Astrocyte of the cerebellum (primary cell): ENCODE measurements at regions not wholly inside any gene's neighbourhood (a gene's known extent, or its start where the extent isn't known, plus 50 kb on each side); places are given as distances from the start of the nearest gene placed in this dataset.

Source experiments
- DNase-seq: peaks from one replicate; pipeline ENCODE4 v3.0.0-alpha.2; 2011; ENCODE audit warnings: low read depth
- H3K4me3 ChIP-seq: 2 replicates; pipeline ENCODE4 v1.5.1; 2011; ENCODE audit warnings: mild to moderate bottlenecking, low read depth, low read length, moderate library complexity
- in situ Hi-C: cut with HindIII; loops from 2 replicates; pipeline ENCODE4 v1.10.0; 2017; ENCODE audit warnings: low sequenced_read_pairs
- TF ChIP-seq, protein P1 (sequence below): IDR thresholded peaks from 2 replicates; pipeline ENCODE4 v1.5.1; 2012; ENCODE audit warnings: low read length, low read depth, moderate library complexity, mild to moderate bottlenecking; ENCODE audit errors: missing control alignments

DNA sequence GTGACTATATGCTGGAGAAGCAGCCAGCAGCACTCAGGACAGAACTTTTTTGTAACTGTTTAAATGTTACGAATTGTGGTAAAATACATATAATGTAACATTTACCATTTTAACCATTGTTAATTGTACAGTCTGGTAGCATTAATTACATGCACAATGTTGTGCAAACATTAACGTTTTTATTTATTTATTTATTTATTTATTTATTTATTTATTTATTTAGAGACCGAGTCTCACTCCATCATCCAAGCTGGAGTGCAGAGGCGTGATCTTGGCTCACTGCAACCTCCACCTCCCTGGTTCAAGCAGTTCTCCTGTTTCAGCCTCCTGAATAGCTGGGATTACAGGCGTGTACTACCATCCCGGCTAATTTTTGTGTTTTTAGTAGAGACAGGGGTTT lies 88.7 kb upstream of the TEX51 start:
- in situ Hi-C loops, result no loop called here
- TF ChIP-seq, protein P1, sequence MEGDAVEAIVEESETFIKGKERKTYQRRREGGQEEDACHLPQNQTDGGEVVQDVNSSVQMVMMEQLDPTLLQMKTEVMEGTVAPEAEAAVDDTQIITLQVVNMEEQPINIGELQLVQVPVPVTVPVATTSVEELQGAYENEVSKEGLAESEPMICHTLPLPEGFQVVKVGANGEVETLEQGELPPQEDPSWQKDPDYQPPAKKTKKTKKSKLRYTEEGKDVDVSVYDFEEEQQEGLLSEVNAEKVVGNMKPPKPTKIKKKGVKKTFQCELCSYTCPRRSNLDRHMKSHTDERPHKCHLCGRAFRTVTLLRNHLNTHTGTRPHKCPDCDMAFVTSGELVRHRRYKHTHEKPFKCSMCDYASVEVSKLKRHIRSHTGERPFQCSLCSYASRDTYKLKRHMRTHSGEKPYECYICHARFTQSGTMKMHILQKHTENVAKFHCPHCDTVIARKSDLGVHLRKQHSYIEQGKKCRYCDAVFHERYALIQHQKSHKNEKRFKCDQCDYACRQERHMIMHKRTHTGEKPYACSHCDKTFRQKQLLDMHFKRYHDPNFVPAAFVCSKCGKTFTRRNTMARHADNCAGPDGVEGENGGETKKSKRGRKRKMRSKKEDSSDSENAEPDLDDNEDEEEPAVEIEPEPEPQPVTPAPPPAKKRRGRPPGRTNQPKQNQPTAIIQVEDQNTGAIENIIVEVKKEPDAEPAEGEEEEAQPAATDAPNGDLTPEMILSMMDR, result no peak
- no peak for DNase-seq
- no peak overlapping the region for H3K4me3 ChIP-seq

DNA sequence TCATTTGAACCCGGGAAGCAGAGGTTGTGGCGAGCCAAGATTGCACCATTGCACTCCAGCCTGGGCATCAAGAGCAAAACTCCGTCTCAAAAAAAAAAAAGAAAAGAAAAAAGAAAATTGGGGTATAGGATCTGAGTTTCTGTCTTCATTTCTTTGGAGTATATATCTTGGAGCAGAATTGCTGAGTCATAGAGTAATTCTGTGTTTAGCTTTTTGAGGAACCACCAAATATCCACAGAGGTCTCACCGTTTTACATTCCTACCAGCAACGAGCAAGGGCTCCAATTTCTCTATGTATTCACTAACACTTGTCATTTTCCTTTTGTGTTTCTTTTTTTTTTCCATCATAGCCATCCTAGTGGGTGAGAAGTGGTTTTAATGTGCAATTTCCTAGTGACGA lies 87.6 kb upstream of the TEX51 start:
- TF ChIP-seq, protein P1, result no peak
- in situ Hi-C loops, result no loop called here
- H3K4me3 ChIP-seq, result no peak overlapping the region

DNA sequence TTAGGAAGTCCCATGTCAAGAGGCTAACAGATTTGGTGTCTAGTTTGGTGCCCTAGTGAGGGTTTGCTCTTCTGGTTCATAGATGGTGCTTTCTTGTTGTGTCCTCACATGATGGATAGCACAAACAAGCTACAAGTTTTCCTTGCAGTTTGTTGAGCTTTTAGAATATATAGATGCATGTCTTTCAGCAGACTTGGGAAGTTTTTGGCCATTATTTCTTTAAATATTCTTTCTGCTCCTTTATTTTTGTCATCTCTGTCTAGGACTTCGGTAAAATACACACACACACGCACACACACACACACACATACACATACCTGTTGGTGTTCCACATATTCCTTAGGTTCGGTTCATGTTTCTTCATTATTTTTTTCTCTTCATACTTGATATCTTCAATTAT lies 81.5 kb upstream of the TEX51 start:
- no peak overlapping the region for H3K4me3 ChIP-seq
- TF ChIP-seq, protein P1, result no peak
- in situ Hi-C loops, result no loop called here
- no peak for DNase-seq

More for the DNA sequence above, 87.6 kb upstream of the TEX51 start:
- no peak for DNase-seq

DNA sequence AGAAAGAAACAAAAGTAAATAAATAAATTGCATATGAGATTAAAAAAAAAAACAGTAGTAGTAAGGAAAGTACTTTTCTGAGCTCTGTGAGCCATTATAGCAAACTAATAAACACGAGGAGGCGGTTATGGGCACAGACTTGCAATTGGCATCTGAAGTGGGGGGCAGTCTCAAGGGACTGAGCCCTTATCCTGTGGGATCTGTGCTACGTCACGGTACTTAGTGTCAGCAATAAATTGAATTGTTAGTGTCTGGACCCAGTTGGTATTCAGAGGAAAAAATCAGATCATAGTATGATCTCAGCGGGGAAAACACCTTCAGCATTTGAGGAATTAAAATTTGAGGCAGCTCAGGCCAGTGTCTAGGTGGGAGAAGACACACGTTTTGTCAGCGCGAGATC lies 76.6 kb upstream of the TEX51 start:
- TF ChIP-seq, protein P1, result no peak
- H3K4me3 ChIP-seq, result no peak overlapping the region
- no peak for DNase-seq
- in situ Hi-C loops, result no loop called here

DNA sequence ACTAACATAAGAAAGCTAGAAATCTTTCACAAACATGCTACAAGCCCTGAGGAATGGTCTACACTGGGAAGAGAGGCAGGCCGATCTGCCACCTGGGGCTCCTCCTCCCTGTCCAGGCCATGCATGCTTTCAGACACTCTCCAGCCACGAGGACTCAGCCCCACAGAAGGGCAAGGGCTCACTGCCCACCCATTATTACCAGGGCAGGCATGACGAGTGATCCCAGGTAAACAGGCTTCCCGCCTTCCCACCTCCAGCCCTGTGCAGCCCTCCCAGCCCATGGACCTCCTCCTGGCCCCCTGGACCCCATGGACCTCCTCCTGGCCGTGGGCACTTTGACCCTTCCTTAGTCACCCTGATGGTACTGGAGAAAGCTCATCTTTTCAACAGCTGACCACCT lies 75.8 kb upstream of the TEX51 start:
- in situ Hi-C loops, result no loop called here
- no peak overlapping the region for H3K4me3 ChIP-seq
- TF ChIP-seq, protein P1, result no peak
- DNase-seq, result no peak

DNA sequence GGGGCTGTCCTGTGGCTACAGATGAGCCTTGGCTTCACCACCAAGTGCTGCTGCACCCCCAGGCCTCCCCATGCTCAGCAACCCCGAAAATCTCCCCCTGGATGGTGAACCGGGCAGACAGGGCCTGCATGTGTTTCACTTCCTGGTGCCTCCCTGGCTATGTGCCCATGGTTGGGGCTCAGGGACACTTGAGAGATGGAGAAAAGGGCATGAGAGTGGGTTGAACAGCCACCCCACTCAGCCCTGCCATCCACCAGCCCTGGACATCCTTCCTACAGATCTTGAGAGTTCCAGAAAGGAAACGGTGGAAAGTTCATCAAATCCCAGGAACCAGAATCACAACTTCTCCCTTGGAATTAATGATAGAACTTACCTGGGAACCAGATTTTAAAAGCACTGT lies 74.7 kb upstream of the TEX51 start:
- H3K4me3 ChIP-seq, result no peak overlapping the region
- TF ChIP-seq, protein P1, result no peak
- DNase-seq, result no peak
- in situ Hi-C loops, result no loop called here

DNA sequence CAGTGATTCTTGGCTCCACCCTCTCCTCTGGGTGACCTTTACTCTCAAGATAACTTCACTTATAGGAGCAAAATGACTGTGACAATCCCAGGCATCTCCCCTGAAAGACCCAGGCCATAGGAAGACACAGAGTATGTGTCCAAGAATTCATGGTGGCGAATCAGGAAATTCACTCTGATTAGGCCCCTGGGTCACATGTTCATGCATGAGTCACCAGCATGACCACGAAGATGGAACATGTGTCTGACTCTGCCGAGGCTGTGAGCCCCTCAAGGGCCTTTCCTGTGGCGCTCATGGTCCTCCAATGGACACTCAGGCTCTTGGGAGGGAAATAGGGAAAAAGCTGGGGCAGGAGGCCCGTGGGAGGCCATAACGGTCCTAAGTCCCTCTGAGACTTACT lies 74.0 kb upstream of the TEX51 start:
- H3K4me3 ChIP-seq, result no peak overlapping the region
- in situ Hi-C loops, result no loop called here
- TF ChIP-seq, protein P1, result no peak
- DNase-seq, result no peak
